Neural cell (in vitro differentiated cells): ENCODE measurements at regions not wholly inside any gene's neighbourhood (a gene's known extent, or its start where the extent isn't known, plus 50 kb on each side); places are given as distances from the start of the nearest gene placed in this dataset.
"Not testable (repeated sequence)": the region's sequence is repeated elsewhere in the genome, so short reads cannot be mapped to it uniquely, and the experiment has no call there.

ENCODE experiments used
- CTCF ChIP-seq: fragments of 450-650 bp; IDR thresholded peaks from 2 replicates; pipeline ENCODE4 v1.5.1; 2014; ENCODE audit warnings: antibody characterized with exemption, mild to moderate bottlenecking, moderate library complexity; ENCODE audit not compliant: poor library complexity, severe bottlenecking
- EP300 ChIP-seq: fragments of 450-650 bp; conservative IDR thresholded peaks from 2 replicates; pipeline ENCODE4 v1.6.1; 2014; ENCODE audit warnings: antibody characterized with exemption, mild to moderate bottlenecking, moderate library complexity; ENCODE audit not compliant: poor library complexity, severe bottlenecking
- EZH2 ChIP-seq: fragments of 200-600, 300-800 bp; shearing (Covaris generic), sonication (generic); IDR thresholded peaks from 2 replicates; pipeline ENCODE4 v1.6.1; 2014; ENCODE audit warnings: antibody characterized with exemption, low read length, borderline replicate concordance, mild to moderate bottlenecking; ENCODE audit not compliant: insufficient read depth, poor library complexity, severe bottlenecking
- POLR2AphosphoS5 ChIP-seq: IDR thresholded peaks from 2 replicates; pipeline ENCODE4 v1.6.1; 2012

- not testable (repeated sequence) for TF ChIP-seq CTCF, EZH2, EP300, POLR2AphosphoS5
These were observed 326.9 kb downstream of the PREX1 start for GRCh38 chr20:48500900-48501299.
